LNCaP clone FGC (cell line): ENCODE measurements at regions not wholly inside any gene's neighbourhood (a gene's known extent, or its start where the extent isn't known, plus 50 kb on each side); places are given as distances from the start of the nearest gene placed in this dataset.

ENCODE experiments used
- DNase-seq: peaks from one replicate; pipeline ENCODE4 v3.0.0-alpha.2; 2011; ENCODE audit warnings: low read depth
- H3K4me3 ChIP-seq: 2 replicates; pipeline ENCODE4 v1.5.1; 2011; ENCODE audit warnings: mild to moderate bottlenecking, low read depth, low read length, control low read depth
- TF ChIP-seq, protein P1 (sequence below): IDR thresholded peaks from 2 replicates; pipeline ENCODE4 v1.5.1; 2012; ENCODE audit warnings: mild to moderate bottlenecking; ENCODE audit not compliant: control insufficient read depth, insufficient read depth; ENCODE audit errors: extremely low read depth

DNA sequence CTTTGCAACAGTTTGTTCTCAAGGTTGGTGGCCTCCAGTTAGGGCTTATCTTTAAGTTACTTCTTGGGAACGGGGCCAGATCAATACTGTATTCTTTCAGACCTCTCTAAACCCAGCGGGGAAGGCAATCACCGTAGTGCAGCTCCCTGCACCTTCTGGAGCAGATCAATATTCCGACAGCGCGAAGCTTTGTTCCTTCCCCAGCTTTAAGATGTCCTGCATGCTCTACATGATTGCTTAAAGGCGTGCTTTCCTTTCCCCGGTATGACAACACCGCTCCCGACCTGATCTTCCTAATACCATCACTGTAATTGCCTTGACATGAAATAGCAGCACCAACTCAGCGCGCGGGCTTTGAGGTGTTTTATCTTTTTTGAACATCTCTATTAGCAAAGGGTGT is 755.2 kb downstream of the NR2F2 start:
- no peak for DNase-seq
- H3K4me3 ChIP-seq, result no peak overlapping the region
- TF ChIP-seq, protein P1, sequence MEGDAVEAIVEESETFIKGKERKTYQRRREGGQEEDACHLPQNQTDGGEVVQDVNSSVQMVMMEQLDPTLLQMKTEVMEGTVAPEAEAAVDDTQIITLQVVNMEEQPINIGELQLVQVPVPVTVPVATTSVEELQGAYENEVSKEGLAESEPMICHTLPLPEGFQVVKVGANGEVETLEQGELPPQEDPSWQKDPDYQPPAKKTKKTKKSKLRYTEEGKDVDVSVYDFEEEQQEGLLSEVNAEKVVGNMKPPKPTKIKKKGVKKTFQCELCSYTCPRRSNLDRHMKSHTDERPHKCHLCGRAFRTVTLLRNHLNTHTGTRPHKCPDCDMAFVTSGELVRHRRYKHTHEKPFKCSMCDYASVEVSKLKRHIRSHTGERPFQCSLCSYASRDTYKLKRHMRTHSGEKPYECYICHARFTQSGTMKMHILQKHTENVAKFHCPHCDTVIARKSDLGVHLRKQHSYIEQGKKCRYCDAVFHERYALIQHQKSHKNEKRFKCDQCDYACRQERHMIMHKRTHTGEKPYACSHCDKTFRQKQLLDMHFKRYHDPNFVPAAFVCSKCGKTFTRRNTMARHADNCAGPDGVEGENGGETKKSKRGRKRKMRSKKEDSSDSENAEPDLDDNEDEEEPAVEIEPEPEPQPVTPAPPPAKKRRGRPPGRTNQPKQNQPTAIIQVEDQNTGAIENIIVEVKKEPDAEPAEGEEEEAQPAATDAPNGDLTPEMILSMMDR, result no peak

DNA sequence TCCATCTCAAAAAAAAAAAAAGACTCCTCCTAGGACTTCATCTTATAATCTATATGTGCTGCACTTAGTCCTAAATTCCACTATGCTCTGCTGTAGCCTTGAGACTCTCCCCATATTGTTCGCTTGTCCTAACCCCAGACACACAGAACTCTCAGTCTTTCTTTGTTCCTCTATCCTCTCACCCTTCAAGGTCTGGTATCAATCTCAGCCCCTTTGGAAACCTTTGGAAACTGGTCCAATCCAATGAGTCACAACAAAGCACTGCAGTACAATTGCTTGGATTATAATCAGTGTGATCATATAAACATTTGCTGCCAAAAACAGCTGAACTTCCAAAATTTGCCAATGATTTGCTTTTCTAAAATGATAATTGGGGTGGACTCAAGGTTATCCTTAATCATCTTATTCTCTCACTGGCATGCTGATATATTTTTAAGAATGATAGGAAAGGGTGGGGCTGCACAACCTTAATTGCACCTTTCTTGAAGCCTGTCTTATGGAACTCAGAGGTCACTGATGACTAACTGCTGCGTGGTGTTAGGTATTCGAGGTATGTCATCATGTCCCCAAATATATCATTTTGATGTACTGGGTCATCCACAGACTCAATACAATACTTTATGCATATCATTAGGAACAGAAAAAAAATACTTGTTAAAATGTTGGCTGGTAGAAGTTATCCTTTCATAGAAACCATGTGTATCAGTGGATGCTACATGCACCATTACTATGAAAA is 756.7 kb downstream of the NR2F2 start:
- H3K4me3 ChIP-seq, result no peak overlapping the region
- no peak for DNase-seq
- TF ChIP-seq, protein P1, result no peak

DNA sequence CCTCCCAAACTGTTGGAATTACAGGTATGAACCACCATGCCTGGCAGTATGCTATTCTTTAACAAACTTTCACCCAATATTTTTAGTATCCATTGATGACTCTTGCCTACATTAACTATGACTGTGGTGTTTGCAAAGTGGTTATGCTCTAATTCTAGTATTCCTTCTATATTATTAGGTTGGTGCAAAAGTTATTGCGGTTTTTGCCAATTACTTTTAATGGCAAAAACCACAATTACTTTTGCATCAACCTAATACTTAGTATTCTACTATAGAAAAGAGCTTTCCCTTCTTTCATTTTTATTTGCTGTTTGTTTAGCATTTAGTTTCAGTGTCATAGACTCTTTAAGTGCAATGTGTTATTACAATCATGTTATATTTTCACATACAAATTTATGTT is 760.6 kb downstream of the NR2F2 start:
- H3K4me3 ChIP-seq, result no peak overlapping the region
- TF ChIP-seq, protein P1, result no peak
- no peak for DNase-seq

DNA sequence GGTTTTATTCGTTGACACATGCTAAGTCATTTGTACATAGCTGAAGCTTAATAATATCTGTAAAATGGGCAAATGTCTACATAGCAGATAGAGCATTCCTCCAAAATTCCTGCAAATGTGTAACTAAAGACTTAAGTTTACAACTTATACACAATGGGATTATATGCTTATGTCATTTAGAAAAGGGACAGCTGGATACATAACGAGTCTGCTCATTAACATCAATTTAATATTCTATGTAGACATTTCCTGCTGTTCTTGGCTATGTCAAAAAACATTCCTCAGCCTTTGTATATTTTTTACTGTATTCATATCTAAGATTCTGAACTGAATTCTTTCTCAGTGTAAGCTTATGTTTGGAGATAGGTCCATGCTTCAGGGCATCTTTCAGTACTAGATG is 762.2 kb downstream of the NR2F2 start:
- DNase-seq, result no peak

DNA sequence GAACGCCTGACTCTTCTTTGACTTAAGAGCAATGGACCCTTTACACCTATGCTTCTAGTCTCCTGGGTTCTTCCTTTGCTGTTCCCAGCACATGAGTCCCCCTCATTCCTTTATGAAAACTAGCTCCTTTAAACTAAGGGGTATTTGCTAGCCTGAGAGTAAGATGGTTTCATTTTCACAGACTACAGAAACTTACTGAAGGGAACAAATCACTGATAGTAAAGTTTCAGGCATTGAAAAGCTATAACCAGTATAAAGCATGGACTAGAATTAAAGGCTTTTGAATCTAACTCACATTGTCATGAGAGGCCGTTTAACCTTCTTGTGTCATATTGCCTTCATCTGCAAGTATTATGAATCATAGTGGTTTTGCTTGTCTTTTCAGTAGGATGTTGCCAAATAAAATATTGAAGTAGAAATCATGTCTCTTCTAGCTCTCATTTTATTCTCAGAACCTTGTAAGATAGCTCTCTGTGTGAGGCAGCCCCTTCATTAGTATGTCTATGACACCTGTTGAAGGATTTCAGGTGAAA is 765.9 kb downstream of the NR2F2 start:
- no peak overlapping the region for H3K4me3 ChIP-seq
- no peak for DNase-seq
- TF ChIP-seq, protein P1, result no peak

More for the DNA sequence above, 762.2 kb downstream of the NR2F2 start:
- no peak overlapping the region for H3K4me3 ChIP-seq
- TF ChIP-seq, protein P1, result no peak

DNA sequence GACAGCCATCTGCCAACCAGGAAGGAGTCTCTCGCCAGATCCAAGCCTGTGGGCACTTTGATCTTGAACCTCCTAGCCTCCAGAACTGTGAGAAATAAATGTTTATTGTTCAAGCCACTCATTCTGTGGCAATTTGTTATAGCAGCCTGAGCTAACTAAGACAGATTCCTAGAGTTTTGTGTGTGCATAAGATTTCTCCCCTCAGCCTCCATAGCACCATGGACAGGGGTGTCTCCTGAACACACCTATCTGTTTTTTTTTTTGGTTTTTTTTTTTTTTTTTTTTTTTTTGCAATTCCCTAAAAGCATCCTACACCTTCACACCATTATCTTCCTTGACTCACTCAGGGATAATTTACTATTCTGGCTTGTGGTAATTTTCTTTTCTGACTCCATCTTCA is 768.5 kb downstream of the NR2F2 start:
- H3K4me3 ChIP-seq, result no peak overlapping the region
- DNase-seq, result no peak
- TF ChIP-seq, protein P1, result no peak

DNA sequence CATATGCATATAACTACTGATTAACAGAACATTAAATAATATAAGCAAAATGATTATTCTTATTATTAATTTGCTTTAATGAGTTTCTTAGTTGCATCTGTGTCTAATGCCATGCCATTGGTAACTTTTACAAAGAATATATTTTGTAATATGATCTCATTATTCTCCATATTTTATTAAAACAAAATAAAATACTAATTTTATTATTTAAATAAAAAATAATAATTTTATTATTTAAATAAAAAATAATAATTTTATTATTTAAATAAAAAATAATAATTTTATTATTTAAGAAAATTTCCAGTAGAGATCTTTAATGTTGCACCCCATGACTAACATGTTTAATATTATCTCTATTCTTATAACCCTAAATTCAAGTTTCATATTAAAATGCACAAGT is 771.1 kb downstream of the NR2F2 start:
- TF ChIP-seq, protein P1, result no peak
- DNase-seq, result no peak
- H3K4me3 ChIP-seq, result no peak overlapping the region
